ENCODE measurements at regions not wholly inside any gene's neighbourhood (a gene's known extent, or its start where the extent isn't known, plus 50 kb on each side); places are given as distances from the start of the nearest gene placed in this dataset.
A peak's percentile ranks its signal among the peaks of the same experiment; 100 is the strongest.
"Not testable (repeated sequence)": the region's sequence is repeated elsewhere in the genome, so short reads cannot be mapped to it uniquely, and the experiment has no call there.

- DNase-seq (ENCODE audit: extremely low read depth, low read depth): peak; percentile 72
- no peak for TF ChIP-seq CTCF (IDR thresholded peaks at IDR 0.05; ENCODE audit: low read depth, low read length, missing control alignments)
- H3K4me3 ChIP-seq (replicated peaks; ENCODE audit: low read depth, low read length): no peak overlapping the region
These were observed 326.4 kb downstream of the DCHS2 start for GRCh38 chr4:154164931-154165839.

- TF ChIP-seq CTCF (IDR thresholded peaks at IDR 0.05; ENCODE audit: low read depth, low read length, missing control alignments): no peak
- DNase-seq (ENCODE audit: extremely low read depth, low read depth): no peak
- H3K4me3 ChIP-seq (replicated peaks; ENCODE audit: low read depth, low read length): no peak overlapping the region
These were observed 330.9 kb downstream of the DCHS2 start for GRCh38 chr4:154160519-154161301.

GRCh38 chr4:154158361-154159155 lies 333.0 kb downstream of the DCHS2 start:
- TF ChIP-seq CTCF (IDR thresholded peaks at IDR 0.05; ENCODE audit: low read depth, low read length, missing control alignments): no peak

GRCh38 chr4:154152546-154152945 lies 339.1 kb downstream of the DCHS2 start:
- TF ChIP-seq CTCF (IDR thresholded peaks at IDR 0.05; ENCODE audit: low read depth, low read length, missing control alignments): no peak
- H3K4me3 ChIP-seq (replicated peaks; ENCODE audit: low read depth, low read length): no peak overlapping the region
- no peak for DNase-seq (ENCODE audit: extremely low read depth, low read depth)

More at GRCh38 chr4:154158361-154159155, 333.0 kb downstream of the DCHS2 start:
- H3K4me3 ChIP-seq (replicated peaks; ENCODE audit: low read depth, low read length): no peak overlapping the region
- no peak for DNase-seq (ENCODE audit: extremely low read depth, low read depth)

GRCh38 chr4:154149236-154149635 lies 342.4 kb downstream of the DCHS2 start:
- DNase-seq (ENCODE audit: extremely low read depth, low read depth): not testable (repeated sequence)

GRCh38 chr4:154143720-154144119 lies 347.9 kb downstream of the DCHS2 start:
- DNase-seq (ENCODE audit: extremely low read depth, low read depth): no peak
- TF ChIP-seq CTCF (IDR thresholded peaks at IDR 0.05; ENCODE audit: low read depth, low read length, missing control alignments): no peak
- no peak overlapping the region for H3K4me3 ChIP-seq (replicated peaks; ENCODE audit: low read depth, low read length)

More at GRCh38 chr4:154149236-154149635, 342.4 kb downstream of the DCHS2 start:
- not testable (repeated sequence) for H3K4me3 ChIP-seq (replicated peaks; ENCODE audit: low read depth, low read length)

All from HFF-Myc (cell line).